GM23338 (cell line): ENCODE measurements at regions not wholly inside any gene's neighbourhood (a gene's known extent, or its start where the extent isn't known, plus 50 kb on each side); places are given as distances from the start of the nearest gene placed in this dataset.

Experiments
- CREB1 ChIP-seq: fragments of 250-450 bp; sonication (Bioruptor Pico); IDR thresholded peaks from 2 replicates; pipeline ENCODE4 v1.5.0; 2020; ENCODE audit warnings: low read depth, mild to moderate bottlenecking, moderate library complexity
- EZH2 ChIP-seq: fragments of 200-600 bp; sonication (generic); IDR thresholded peaks from one replicate; pipeline ENCODE4 v1.8.0; 2017; ENCODE audit warnings: antibody characterized with exemption, mild to moderate bottlenecking, low read depth; ENCODE audit not compliant: unreplicated experiment
- EZH2phosphoT487 ChIP-seq: fragments of 200-600 bp; sonication (generic); IDR thresholded peaks from one replicate; pipeline ENCODE4 v1.8.1; 2018; ENCODE audit warnings: antibody characterized with exemption; ENCODE audit not compliant: unreplicated experiment
- JUNB ChIP-seq: IDR thresholded peaks from one replicate; pipeline ENCODE4 v1.6.1; 2016; ENCODE audit warnings: antibody characterized with exemption; ENCODE audit not compliant: unreplicated experiment
- NANOG ChIP-seq: IDR thresholded peaks from 2 replicates; pipeline ENCODE4 v1.6.1; 2016; ENCODE audit warnings: antibody characterized with exemption, borderline replicate concordance
- POLR2AphosphoS5 ChIP-seq: IDR thresholded peaks from 2 replicates; pipeline ENCODE4 v1.6.1; 2016; ENCODE audit warnings: antibody characterized with exemption, low read depth
- STAT1 ChIP-seq: IDR thresholded peaks from one replicate; pipeline ENCODE4 v1.6.1; 2016; ENCODE audit warnings: antibody characterized with exemption; ENCODE audit not compliant: unreplicated experiment
- ZNF114 ChIP-seq: fragments of 250-450 bp; sonication (Bioruptor Pico); IDR thresholded peaks from 2 replicates; pipeline ENCODE4 v1.5.0; 2020; ENCODE audit warnings: mild to moderate bottlenecking, moderate library complexity
- TF ChIP-seq, protein P1 (sequence below), 2 experiments: fragments of 200-600 bp in 1 of 2; sonication (generic) in 1 of 2; conservative IDR thresholded peaks; 2 replicates each; pipeline versions ENCODE4 v1.5.1 to v1.6.1; 2016 to 2017; ENCODE audit warnings: antibody characterized with exemption in 2 of 2, low read depth in 2 of 2, mild to moderate bottlenecking in 2 of 2, moderate library complexity in 1 of 2
- TF ChIP-seq, protein P2 (sequence below): IDR thresholded peaks from one replicate; pipeline ENCODE4 v1.6.1; 2018; ENCODE audit warnings: antibody characterized with exemption; ENCODE audit not compliant: unreplicated experiment
- TF ChIP-seq, protein P3 (sequence below): IDR thresholded peaks from 2 replicates; pipeline ENCODE4 v1.6.1; 2016; ENCODE audit warnings: antibody characterized with exemption
- TF ChIP-seq, protein P4 (sequence below): fragments of 250-450 bp; sonication (Bioruptor Pico); IDR thresholded peaks from 2 replicates; pipeline ENCODE4 v1.5.0; 2020; ENCODE audit warnings: mild to moderate bottlenecking, moderate library complexity

DNA sequence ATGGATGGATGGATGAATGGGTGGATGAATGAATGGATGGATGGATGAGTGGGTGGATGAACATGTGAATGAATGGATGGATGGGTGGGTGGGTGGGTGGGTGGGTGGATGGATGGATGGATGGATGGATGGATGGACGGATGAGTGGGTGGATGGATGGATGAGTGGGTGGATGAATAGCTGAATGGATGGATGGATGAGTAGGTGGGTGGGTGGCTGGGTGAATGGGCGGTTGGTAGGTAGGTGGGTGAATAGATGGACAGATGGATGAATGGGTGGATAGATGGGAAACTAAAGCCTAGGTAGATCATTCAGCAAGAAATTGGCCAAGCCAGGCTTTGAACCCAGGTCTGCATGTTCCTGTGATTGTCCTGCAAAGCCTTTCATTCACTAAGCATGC is 155.6 kb downstream of the WNT5A start:
- TF ChIP-seq, protein P1, sequence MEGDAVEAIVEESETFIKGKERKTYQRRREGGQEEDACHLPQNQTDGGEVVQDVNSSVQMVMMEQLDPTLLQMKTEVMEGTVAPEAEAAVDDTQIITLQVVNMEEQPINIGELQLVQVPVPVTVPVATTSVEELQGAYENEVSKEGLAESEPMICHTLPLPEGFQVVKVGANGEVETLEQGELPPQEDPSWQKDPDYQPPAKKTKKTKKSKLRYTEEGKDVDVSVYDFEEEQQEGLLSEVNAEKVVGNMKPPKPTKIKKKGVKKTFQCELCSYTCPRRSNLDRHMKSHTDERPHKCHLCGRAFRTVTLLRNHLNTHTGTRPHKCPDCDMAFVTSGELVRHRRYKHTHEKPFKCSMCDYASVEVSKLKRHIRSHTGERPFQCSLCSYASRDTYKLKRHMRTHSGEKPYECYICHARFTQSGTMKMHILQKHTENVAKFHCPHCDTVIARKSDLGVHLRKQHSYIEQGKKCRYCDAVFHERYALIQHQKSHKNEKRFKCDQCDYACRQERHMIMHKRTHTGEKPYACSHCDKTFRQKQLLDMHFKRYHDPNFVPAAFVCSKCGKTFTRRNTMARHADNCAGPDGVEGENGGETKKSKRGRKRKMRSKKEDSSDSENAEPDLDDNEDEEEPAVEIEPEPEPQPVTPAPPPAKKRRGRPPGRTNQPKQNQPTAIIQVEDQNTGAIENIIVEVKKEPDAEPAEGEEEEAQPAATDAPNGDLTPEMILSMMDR (conservative IDR thresholded peaks at IDR 0.05; ENCODE audit: low read depth in 2 of 2), result no peak
- TF ChIP-seq EZH2phosphoT487 (no peak), CREB1 (CRISPR knock-in tag) (no peak), EZH2 (no peak), POLR2AphosphoS5 (no peak), ZNF114 (no peak), JUNB (no peak), NANOG (no peak), STAT1 (no peak)
- TF ChIP-seq, protein P2, sequence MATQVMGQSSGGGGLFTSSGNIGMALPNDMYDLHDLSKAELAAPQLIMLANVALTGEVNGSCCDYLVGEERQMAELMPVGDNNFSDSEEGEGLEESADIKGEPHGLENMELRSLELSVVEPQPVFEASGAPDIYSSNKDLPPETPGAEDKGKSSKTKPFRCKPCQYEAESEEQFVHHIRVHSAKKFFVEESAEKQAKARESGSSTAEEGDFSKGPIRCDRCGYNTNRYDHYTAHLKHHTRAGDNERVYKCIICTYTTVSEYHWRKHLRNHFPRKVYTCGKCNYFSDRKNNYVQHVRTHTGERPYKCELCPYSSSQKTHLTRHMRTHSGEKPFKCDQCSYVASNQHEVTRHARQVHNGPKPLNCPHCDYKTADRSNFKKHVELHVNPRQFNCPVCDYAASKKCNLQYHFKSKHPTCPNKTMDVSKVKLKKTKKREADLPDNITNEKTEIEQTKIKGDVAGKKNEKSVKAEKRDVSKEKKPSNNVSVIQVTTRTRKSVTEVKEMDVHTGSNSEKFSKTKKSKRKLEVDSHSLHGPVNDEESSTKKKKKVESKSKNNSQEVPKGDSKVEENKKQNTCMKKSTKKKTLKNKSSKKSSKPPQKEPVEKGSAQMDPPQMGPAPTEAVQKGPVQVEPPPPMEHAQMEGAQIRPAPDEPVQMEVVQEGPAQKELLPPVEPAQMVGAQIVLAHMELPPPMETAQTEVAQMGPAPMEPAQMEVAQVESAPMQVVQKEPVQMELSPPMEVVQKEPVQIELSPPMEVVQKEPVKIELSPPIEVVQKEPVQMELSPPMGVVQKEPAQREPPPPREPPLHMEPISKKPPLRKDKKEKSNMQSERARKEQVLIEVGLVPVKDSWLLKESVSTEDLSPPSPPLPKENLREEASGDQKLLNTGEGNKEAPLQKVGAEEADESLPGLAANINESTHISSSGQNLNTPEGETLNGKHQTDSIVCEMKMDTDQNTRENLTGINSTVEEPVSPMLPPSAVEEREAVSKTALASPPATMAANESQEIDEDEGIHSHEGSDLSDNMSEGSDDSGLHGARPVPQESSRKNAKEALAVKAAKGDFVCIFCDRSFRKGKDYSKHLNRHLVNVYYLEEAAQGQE, result no peak
- TF ChIP-seq, protein P3, sequence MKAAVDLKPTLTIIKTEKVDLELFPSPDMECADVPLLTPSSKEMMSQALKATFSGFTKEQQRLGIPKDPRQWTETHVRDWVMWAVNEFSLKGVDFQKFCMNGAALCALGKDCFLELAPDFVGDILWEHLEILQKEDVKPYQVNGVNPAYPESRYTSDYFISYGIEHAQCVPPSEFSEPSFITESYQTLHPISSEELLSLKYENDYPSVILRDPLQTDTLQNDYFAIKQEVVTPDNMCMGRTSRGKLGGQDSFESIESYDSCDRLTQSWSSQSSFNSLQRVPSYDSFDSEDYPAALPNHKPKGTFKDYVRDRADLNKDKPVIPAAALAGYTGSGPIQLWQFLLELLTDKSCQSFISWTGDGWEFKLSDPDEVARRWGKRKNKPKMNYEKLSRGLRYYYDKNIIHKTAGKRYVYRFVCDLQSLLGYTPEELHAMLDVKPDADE, result no peak
- TF ChIP-seq, protein P4, sequence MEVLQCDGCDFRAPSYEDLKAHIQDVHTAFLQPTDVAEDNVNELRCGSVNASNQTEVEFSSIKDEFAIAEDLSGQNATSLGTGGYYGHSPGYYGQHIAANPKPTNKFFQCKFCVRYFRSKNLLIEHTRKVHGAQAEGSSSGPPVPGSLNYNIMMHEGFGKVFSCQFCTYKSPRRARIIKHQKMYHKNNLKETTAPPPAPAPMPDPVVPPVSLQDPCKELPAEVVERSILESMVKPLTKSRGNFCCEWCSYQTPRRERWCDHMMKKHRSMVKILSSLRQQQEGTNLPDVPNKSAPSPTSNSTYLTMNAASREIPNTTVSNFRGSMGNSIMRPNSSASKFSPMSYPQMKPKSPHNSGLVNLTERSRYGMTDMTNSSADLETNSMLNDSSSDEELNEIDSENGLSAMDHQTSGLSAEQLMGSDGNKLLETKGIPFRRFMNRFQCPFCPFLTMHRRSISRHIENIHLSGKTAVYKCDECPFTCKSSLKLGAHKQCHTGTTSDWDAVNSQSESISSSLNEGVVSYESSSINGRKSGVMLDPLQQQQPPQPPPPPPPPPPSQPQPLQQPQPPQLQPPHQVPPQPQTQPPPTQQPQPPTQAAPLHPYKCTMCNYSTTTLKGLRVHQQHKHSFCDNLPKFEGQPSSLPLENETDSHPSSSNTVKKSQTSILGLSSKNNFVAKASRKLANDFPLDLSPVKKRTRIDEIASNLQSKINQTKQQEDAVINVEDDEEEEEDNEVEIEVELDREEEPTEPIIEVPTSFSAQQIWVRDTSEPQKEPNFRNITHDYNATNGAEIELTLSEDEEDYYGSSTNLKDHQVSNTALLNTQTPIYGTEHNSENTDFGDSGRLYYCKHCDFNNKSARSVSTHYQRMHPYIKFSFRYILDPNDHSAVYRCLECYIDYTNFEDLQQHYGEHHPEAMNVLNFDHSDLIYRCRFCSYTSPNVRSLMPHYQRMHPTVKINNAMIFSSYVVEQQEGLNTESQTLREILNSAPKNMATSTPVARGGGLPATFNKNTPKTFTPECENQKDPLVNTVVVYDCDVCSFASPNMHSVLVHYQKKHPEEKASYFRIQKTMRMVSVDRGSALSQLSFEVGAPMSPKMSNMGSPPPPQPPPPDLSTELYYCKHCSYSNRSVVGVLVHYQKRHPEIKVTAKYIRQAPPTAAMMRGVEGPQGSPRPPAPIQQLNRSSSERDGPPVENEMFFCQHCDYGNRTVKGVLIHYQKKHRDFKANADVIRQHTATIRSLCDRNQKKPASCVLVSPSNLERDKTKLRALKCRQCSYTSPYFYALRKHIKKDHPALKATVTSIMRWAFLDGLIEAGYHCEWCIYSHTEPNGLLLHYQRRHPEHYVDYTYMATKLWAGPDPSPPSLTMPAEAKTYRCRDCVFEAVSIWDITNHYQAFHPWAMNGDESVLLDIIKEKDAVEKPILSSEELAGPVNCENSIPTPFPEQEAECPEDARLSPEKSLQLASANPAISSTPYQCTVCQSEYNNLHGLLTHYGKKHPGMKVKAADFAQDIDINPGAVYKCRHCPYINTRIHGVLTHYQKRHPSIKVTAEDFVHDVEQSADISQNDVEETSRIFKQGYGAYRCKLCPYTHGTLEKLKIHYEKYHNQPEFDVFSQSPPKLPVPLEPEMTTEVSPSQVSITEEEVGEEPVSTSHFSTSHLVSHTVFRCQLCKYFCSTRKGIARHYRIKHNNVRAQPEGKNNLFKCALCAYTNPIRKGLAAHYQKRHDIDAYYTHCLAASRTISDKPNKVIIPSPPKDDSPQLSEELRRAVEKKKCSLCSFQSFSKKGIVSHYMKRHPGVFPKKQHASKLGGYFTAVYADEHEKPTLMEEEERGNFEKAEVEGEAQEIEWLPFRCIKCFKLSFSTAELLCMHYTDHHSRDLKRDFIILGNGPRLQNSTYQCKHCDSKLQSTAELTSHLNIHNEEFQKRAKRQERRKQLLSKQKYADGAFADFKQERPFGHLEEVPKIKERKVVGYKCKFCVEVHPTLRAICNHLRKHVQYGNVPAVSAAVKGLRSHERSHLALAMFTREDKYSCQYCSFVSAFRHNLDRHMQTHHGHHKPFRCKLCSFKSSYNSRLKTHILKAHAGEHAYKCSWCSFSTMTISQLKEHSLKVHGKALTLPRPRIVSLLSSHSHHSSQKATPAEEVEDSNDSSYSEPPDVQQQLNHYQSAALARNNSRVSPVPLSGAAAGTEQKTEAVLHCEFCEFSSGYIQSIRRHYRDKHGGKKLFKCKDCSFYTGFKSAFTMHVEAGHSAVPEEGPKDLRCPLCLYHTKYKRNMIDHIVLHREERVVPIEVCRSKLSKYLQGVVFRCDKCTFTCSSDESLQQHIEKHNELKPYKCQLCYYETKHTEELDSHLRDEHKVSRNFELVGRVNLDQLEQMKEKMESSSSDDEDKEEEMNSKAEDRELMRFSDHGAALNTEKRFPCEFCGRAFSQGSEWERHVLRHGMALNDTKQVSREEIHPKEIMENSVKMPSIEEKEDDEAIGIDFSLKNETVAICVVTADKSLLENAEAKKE (CRISPR knock-in tag), result no peak
